DMS153 treated with DMSO at 0.1 percent for 48 hours (cell line): ENCODE measurements at regions not wholly inside any gene's neighbourhood (a gene's known extent, or its start where the extent isn't known, plus 50 kb on each side); places are given as distances from the start of the nearest gene placed in this dataset.

Experiments used
- DNase-seq: peaks from one replicate; lab custom pipeline; 2025; ENCODE audit not compliant: unreplicated experiment; lab: John Stamatoyannopoulos, UW

GRCh38 chr14:40199101-40199500 lies 766.9 kb upstream of the FBXO33 start:
- no peak for DNase-seq

GRCh38 chr14:40197344-40197743 lies 765.1 kb upstream of the FBXO33 start:
- DNase-seq: no peak

- no peak for DNase-seq
Measured at GRCh38 chr14:40188006-40188405, 755.8 kb upstream of the FBXO33 start.

- DNase-seq: no peak
Measured at GRCh38 chr14:40164083-40164482, 731.9 kb upstream of the FBXO33 start.

- DNase-seq: no peak
Measured at GRCh38 chr14:40139657-40140056, 707.4 kb upstream of the FBXO33 start.

- no peak for DNase-seq
Measured at GRCh38 chr14:40133463-40133862, 701.2 kb upstream of the FBXO33 start.

GRCh38 chr14:40129159-40129558 lies 696.9 kb upstream of the FBXO33 start:
- DNase-seq: no peak

GRCh38 chr14:40123816-40124215 lies 691.6 kb upstream of the FBXO33 start:
- no peak for DNase-seq

- no peak for DNase-seq
Measured at GRCh38 chr14:40122968-40123648, 690.9 kb upstream of the FBXO33 start.

GRCh38 chr14:40119765-40120164 lies 687.5 kb upstream of the FBXO33 start:
- DNase-seq: no peak

- DNase-seq: no peak
Measured at GRCh38 chr14:40119321-40119720, 687.1 kb upstream of the FBXO33 start.

- DNase-seq: no peak
Measured at GRCh38 chr14:40115583-40115982, 683.4 kb upstream of the FBXO33 start.

GRCh38 chr14:40113671-40114070 lies 681.4 kb upstream of the FBXO33 start:
- no peak for DNase-seq

GRCh38 chr14:40100544-40101196 lies 668.4 kb upstream of the FBXO33 start:
- DNase-seq: no peak

- no peak for DNase-seq
Measured at GRCh38 chr14:40099316-40099715, 667.1 kb upstream of the FBXO33 start.

- DNase-seq: no peak
Measured at GRCh38 chr14:40098468-40098867, 666.2 kb upstream of the FBXO33 start.

- DNase-seq: no peak
Measured at GRCh38 chr14:40096968-40097367, 664.7 kb upstream of the FBXO33 start.

- DNase-seq: no peak
Measured at GRCh38 chr14:40093800-40094199, 661.6 kb upstream of the FBXO33 start.

GRCh38 chr14:40074169-40074568 lies 641.9 kb upstream of the FBXO33 start:
- DNase-seq: no peak

- DNase-seq: no peak
Measured at GRCh38 chr14:40072175-40072574, 639.9 kb upstream of the FBXO33 start.

- DNase-seq: no peak
Measured at GRCh38 chr14:40058901-40059897, 627.0 kb upstream of the FBXO33 start.

GRCh38 chr14:40053416-40053815 lies 621.2 kb upstream of the FBXO33 start:
- DNase-seq: no peak
